GM19043 (cell line): ENCODE measurements at regions not wholly inside any gene's neighbourhood (a gene's known extent, or its start where the extent isn't known, plus 50 kb on each side); places are given as distances from the start of the nearest gene placed in this dataset.

Experiments
- ATAC-seq: cut with Tn5 transposase; IDR thresholded peaks from one replicate; pipeline ENCODE4 v1.9.1; 2021; ENCODE audit warnings: low read depth; ENCODE audit not compliant: unreplicated experiment

GRCh38 chr10:55410415-55410885 lies 609.4 kb upstream of the PCDH15 start:
- no peak for ATAC-seq

- ATAC-seq, result no peak
These were observed 603.1 kb upstream of the PCDH15 start for GRCh38 chr10:55404094-55404493.

GRCh38 chr10:55400075-55400849 lies 599.2 kb upstream of the PCDH15 start:
- no peak for ATAC-seq

- no peak for ATAC-seq
These were observed 597.5 kb upstream of the PCDH15 start for GRCh38 chr10:55398497-55398882.

- ATAC-seq, result no peak
These were observed 596.9 kb upstream of the PCDH15 start for GRCh38 chr10:55397777-55398496.

- no peak for ATAC-seq
These were observed 577.2 kb upstream of the PCDH15 start for GRCh38 chr10:55378196-55378595.

GRCh38 chr10:55374917-55375316 lies 573.9 kb upstream of the PCDH15 start:
- no peak for ATAC-seq

GRCh38 chr10:55374060-55374459 lies 573.0 kb upstream of the PCDH15 start:
- ATAC-seq, result no peak

GRCh38 chr10:55369670-55370420 lies 568.8 kb upstream of the PCDH15 start:
- no peak for ATAC-seq

- ATAC-seq, result no peak
These were observed 567.4 kb upstream of the PCDH15 start for GRCh38 chr10:55368467-55368866.

GRCh38 chr10:55367555-55367954 lies 566.5 kb upstream of the PCDH15 start:
- no peak for ATAC-seq

GRCh38 chr10:55358539-55358938 lies 557.5 kb upstream of the PCDH15 start:
- no peak for ATAC-seq

GRCh38 chr10:55353414-55353813 lies 552.4 kb upstream of the PCDH15 start:
- no peak for ATAC-seq

GRCh38 chr10:55351431-55351830 lies 550.4 kb upstream of the PCDH15 start:
- ATAC-seq, result no peak

- no peak for ATAC-seq
These were observed 547.5 kb upstream of the PCDH15 start for GRCh38 chr10:55348534-55348933.

- no peak for ATAC-seq
These were observed 529.5 kb upstream of the PCDH15 start for GRCh38 chr10:55330486-55330885.

- no peak for ATAC-seq
These were observed 528.8 kb upstream of the PCDH15 start for GRCh38 chr10:55329796-55330195.

GRCh38 chr10:55320187-55320700 lies 519.2 kb upstream of the PCDH15 start:
- ATAC-seq, result no peak

- no peak for ATAC-seq
These were observed 511.0 kb upstream of the PCDH15 start for GRCh38 chr10:55311848-55312635.

- ATAC-seq, result no peak
These were observed 509.1 kb upstream of the PCDH15 start for GRCh38 chr10:55310143-55310542.
